Ishikawa (cell line): ENCODE measurements at regions not wholly inside any gene's neighbourhood (a gene's known extent, or its start where the extent isn't known, plus 50 kb on each side); places are given as distances from the start of the nearest gene placed in this dataset.

Experiments used
- CEBPB ChIP-seq: IDR thresholded peaks from 2 replicates; pipeline ENCODE4 v1.6.1; 2012
- CREB1 ChIP-seq: IDR thresholded peaks from 2 replicates; pipeline ENCODE4 v1.6.1; 2012; ENCODE audit warnings: low read depth
- EGR1 ChIP-seq: IDR thresholded peaks from 2 replicates; pipeline ENCODE4 v1.6.1; 2012
- EP300 ChIP-seq: IDR thresholded peaks from 2 replicates; pipeline ENCODE4 v1.6.1; 2012; ENCODE audit warnings: borderline replicate concordance
- FOXM1 ChIP-seq: IDR thresholded peaks from 2 replicates; pipeline ENCODE4 v1.6.1; 2012; ENCODE audit warnings: low read depth, borderline replicate concordance
- MAX ChIP-seq: IDR thresholded peaks from 2 replicates; pipeline ENCODE4 v1.6.1; 2012
- NFIC ChIP-seq: IDR thresholded peaks from 2 replicates; pipeline ENCODE4 v1.6.1; 2012
- RAD21 ChIP-seq: IDR thresholded peaks from 2 replicates; pipeline ENCODE4 v1.6.1; 2012; ENCODE audit warnings: low read depth
- TAF1 ChIP-seq: IDR thresholded peaks from 2 replicates; pipeline ENCODE4 v1.6.1; 2012; ENCODE audit warnings: low read depth, mild to moderate bottlenecking
- TCF12 ChIP-seq: IDR thresholded peaks from 2 replicates; pipeline ENCODE4 v1.6.1; 2012; ENCODE audit warnings: low read depth
- TEAD4 ChIP-seq: IDR thresholded peaks from 2 replicates; pipeline ENCODE4 v1.6.1; 2012
- USF1 ChIP-seq: IDR thresholded peaks from 2 replicates; pipeline ENCODE4 v1.6.1; 2012
- YY1 ChIP-seq: IDR thresholded peaks from 2 replicates; pipeline ENCODE4 v1.6.1; 2012; ENCODE audit warnings: low read depth
- ZBTB7A ChIP-seq: IDR thresholded peaks from 2 replicates; pipeline ENCODE4 v1.6.1; 2012; ENCODE audit warnings: low read depth
- TF ChIP-seq, protein P1 (sequence below): IDR thresholded peaks from 2 replicates; pipeline ENCODE4 v1.6.1; 2012; ENCODE audit warnings: low read depth, mild to moderate bottlenecking

DNA sequence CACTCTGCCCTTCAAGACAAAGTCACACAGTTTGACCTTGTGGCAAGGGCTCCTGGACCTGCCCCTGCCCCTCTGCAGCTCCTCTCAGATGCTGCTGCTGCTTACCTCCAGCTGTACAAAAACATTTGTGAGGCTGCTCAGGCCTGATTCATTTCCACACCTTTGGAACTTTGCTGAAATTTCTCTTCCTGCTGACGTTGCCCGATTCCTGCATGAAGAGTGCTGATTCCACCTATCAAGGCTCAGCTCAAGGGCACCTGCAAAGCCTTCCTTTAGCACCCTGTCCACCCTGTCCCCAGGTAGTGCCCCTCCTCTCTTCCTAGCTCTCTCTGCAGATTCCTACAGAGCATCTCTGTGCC is 738.3 kb upstream of the HS6ST1 start:
- no peak for TF ChIP-seq ZBTB7A
- no peak for TF ChIP-seq EP300
- TF ChIP-seq FOXM1 = no peak
- no peak for TF ChIP-seq USF1
- TF ChIP-seq RAD21 = no peak
- no peak for TF ChIP-seq NFIC
- TF ChIP-seq, protein P1, sequence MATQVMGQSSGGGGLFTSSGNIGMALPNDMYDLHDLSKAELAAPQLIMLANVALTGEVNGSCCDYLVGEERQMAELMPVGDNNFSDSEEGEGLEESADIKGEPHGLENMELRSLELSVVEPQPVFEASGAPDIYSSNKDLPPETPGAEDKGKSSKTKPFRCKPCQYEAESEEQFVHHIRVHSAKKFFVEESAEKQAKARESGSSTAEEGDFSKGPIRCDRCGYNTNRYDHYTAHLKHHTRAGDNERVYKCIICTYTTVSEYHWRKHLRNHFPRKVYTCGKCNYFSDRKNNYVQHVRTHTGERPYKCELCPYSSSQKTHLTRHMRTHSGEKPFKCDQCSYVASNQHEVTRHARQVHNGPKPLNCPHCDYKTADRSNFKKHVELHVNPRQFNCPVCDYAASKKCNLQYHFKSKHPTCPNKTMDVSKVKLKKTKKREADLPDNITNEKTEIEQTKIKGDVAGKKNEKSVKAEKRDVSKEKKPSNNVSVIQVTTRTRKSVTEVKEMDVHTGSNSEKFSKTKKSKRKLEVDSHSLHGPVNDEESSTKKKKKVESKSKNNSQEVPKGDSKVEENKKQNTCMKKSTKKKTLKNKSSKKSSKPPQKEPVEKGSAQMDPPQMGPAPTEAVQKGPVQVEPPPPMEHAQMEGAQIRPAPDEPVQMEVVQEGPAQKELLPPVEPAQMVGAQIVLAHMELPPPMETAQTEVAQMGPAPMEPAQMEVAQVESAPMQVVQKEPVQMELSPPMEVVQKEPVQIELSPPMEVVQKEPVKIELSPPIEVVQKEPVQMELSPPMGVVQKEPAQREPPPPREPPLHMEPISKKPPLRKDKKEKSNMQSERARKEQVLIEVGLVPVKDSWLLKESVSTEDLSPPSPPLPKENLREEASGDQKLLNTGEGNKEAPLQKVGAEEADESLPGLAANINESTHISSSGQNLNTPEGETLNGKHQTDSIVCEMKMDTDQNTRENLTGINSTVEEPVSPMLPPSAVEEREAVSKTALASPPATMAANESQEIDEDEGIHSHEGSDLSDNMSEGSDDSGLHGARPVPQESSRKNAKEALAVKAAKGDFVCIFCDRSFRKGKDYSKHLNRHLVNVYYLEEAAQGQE = no peak
- TF ChIP-seq CEBPB = no peak
- TF ChIP-seq CREB1 = no peak
- no peak for TF ChIP-seq TCF12
- no peak for TF ChIP-seq YY1
- no peak for TF ChIP-seq TEAD4
- no peak for TF ChIP-seq MAX

- TF ChIP-seq NFIC (no peak), EGR1 (no peak), CREB1 (no peak), USF1 (no peak), TCF12 (no peak)
- TF ChIP-seq, protein P1 = no peak
These were observed 740.3 kb upstream of the HS6ST1 start for GRCh38 chr2:129058981-129059380.

DNA sequence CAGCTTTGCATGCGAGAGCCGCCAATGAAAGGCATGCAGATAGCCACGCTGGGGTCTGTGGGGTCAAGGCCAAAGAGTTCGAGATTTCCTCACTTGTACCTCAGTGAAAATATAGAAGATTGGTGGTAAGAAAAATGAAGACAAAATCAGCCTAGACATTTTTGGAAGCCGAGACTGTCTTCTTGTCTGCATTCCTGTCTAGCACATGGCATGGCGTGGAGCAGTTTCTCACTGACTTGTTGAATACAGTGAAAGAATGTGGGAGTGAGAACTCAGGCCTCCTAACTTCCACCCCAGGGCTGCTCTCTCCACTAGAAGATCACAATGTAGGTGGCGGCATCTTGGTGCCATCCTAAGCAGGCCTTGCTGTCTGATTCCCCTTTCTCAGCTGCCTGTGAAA is 740.8 kb upstream of the HS6ST1 start:
- TF ChIP-seq NFIC (no peak), MAX (no peak), TCF12 (no peak), TEAD4 (no peak)
- TF ChIP-seq, protein P1 = no peak

- no peak for TF ChIP-seq ZBTB7A
- no peak for TF ChIP-seq CEBPB
- TF ChIP-seq RAD21 = no peak
- no peak for TF ChIP-seq TEAD4
- TF ChIP-seq MAX = no peak
- TF ChIP-seq FOXM1 = no peak
- no peak for TF ChIP-seq TCF12
- TF ChIP-seq TAF1 = no peak
- no peak for TF ChIP-seq USF1
- no peak for TF ChIP-seq YY1
- no peak for TF ChIP-seq CREB1
- TF ChIP-seq NFIC = no peak
- no peak for TF ChIP-seq EP300
- no peak for TF ChIP-seq EGR1
- TF ChIP-seq, protein P1 = no peak
These were observed 742.6 kb upstream of the HS6ST1 start for GRCh38 chr2:129061069-129061768.
